HepG2 (cell line): ENCODE measurements at regions not wholly inside any gene's neighbourhood (a gene's known extent, or its start where the extent isn't known, plus 50 kb on each side); places are given as distances from the start of the nearest gene placed in this dataset.

ENCODE experiments used
- ARID2 ChIP-seq: sonication (generic); formaldehyde crosslinking; IDR thresholded peaks from 2 replicates; pipeline ENCODE4 v1.8.1; 2022; ENCODE audit warnings: mild to moderate bottlenecking, missing genetic modification reagents, borderline replicate concordance
- CHCHD3 ChIP-seq: sonication (generic); formaldehyde crosslinking; IDR thresholded peaks from 2 replicates; pipeline ENCODE4 v1.8.0; 2022; ENCODE audit warnings: mild to moderate bottlenecking, missing genetic modification reagents, moderate library complexity
- CREM ChIP-seq, 2 experiments: sonication (generic) in 1 of 2; formaldehyde crosslinking in 1 of 2; IDR thresholded peaks; 2 replicates each; pipeline versions ENCODE4 v1.4.0 to v1.6.1; 2016 to 2020; ENCODE audit warnings: antibody characterized with exemption in 1 of 2, mild to moderate bottlenecking in 1 of 2, missing genetic modification reagents in 1 of 2
- ELF1 ChIP-seq: sonication (generic); formaldehyde crosslinking; IDR thresholded peaks from 2 replicates; pipeline ENCODE4 v1.4.0; 2020; ENCODE audit warnings: missing genetic modification reagents
- FOXK2 ChIP-seq: fragments of 450-650 bp; IDR thresholded peaks from 2 replicates; pipeline ENCODE4 v1.6.1; 2016
- JUND ChIP-seq: sonication (generic); formaldehyde crosslinking; IDR thresholded peaks from 2 replicates; pipeline ENCODE4 v1.8.0; 2022; ENCODE audit warnings: mild to moderate bottlenecking, missing genetic modification reagents
- KLF12 ChIP-seq: sonication (generic); formaldehyde crosslinking; IDR thresholded peaks from 2 replicates; pipeline ENCODE4 v1.4.0; 2020; ENCODE audit warnings: missing genetic modification reagents, borderline replicate concordance
- NCOR1 ChIP-seq: fragments of 200-600 bp; sonication (generic); IDR thresholded peaks from 2 replicates; pipeline ENCODE4 v1.7.0; 2017; ENCODE audit warnings: antibody characterized with exemption, low read length, borderline replicate concordance
- PRDM4 ChIP-seq: sonication (generic); formaldehyde crosslinking; IDR thresholded peaks from 2 replicates; pipeline ENCODE4 v1.9.0; 2021; ENCODE audit warnings: missing genetic modification reagents, borderline replicate concordance
- RFXANK ChIP-seq: IDR thresholded peaks from 2 replicates; pipeline ENCODE4 v1.6.1; 2016
- SATB2 ChIP-seq: sonication (generic); formaldehyde crosslinking; IDR thresholded peaks from 2 replicates; pipeline ENCODE4 v1.5.0; 2020; ENCODE audit warnings: missing genetic modification reagents
- SP1 ChIP-seq, 2 experiments: fragments of 450-650 bp in 1 of 2; sonication (generic) in 1 of 2; formaldehyde crosslinking in 1 of 2; IDR thresholded peaks; 2 replicates each; pipeline versions ENCODE4 v1.4.0 to v1.6.1; 2016 to 2020; ENCODE audit warnings: missing genetic modification reagents in 1 of 2
- TCF7L2 ChIP-seq: IDR thresholded peaks from 2 replicates; pipeline ENCODE4 v1.6.1; 2011; ENCODE audit warnings: mild to moderate bottlenecking, low read depth, low read length, moderate library complexity
- TEF ChIP-seq: sonication (generic); formaldehyde crosslinking; IDR thresholded peaks from 2 replicates; pipeline ENCODE4 v1.5.0; 2020; ENCODE audit warnings: missing genetic modification reagents
- ZBTB42 ChIP-seq: sonication (generic); formaldehyde crosslinking; IDR thresholded peaks from 2 replicates; pipeline ENCODE4 v1.5.0; 2020; ENCODE audit warnings: mild to moderate bottlenecking, missing genetic modification reagents
- ZNF101 ChIP-seq: sonication (generic); formaldehyde crosslinking; IDR thresholded peaks from 2 replicates; pipeline ENCODE4 v1.4.0; 2020; ENCODE audit warnings: mild to moderate bottlenecking, low read depth, missing genetic modification reagents, borderline replicate concordance
- ZNF264 ChIP-seq: sonication (generic); formaldehyde crosslinking; IDR thresholded peaks from 2 replicates; pipeline ENCODE4 v1.4.0; 2020; ENCODE audit warnings: missing genetic modification reagents
- ZNF564 ChIP-seq: sonication (generic); formaldehyde crosslinking; IDR thresholded peaks from 2 replicates; pipeline ENCODE4 v1.8.1; 2023; ENCODE audit warnings: mild to moderate bottlenecking, missing genetic modification reagents
- ZNF589 ChIP-seq: sonication (generic); formaldehyde crosslinking; conservative IDR thresholded peaks from 2 replicates; pipeline ENCODE4 v1.8.0; 2022; ENCODE audit warnings: mild to moderate bottlenecking, moderate library complexity, missing genetic modification reagents
- ZNF674 ChIP-seq: sonication (generic); formaldehyde crosslinking; IDR thresholded peaks from 2 replicates; pipeline ENCODE4 v1.5.0; 2020; ENCODE audit warnings: low read depth, mild to moderate bottlenecking, missing genetic modification reagents
- ZNF749 ChIP-seq: sonication (generic); formaldehyde crosslinking; IDR thresholded peaks from 2 replicates; pipeline ENCODE4 v1.8.0; 2022; ENCODE audit warnings: mild to moderate bottlenecking, missing genetic modification reagents, moderate library complexity, borderline replicate concordance
- TF ChIP-seq, protein P1 (sequence below): IDR thresholded peaks from 2 replicates; pipeline ENCODE4 v1.6.1; 2016; ENCODE audit warnings: control low read depth
- TF ChIP-seq, protein P2 (sequence below): sonication (generic); formaldehyde crosslinking; IDR thresholded peaks from 2 replicates; pipeline ENCODE4 v1.8.1; 2022; ENCODE audit warnings: low read depth, mild to moderate bottlenecking, missing genetic modification reagents

DNA sequence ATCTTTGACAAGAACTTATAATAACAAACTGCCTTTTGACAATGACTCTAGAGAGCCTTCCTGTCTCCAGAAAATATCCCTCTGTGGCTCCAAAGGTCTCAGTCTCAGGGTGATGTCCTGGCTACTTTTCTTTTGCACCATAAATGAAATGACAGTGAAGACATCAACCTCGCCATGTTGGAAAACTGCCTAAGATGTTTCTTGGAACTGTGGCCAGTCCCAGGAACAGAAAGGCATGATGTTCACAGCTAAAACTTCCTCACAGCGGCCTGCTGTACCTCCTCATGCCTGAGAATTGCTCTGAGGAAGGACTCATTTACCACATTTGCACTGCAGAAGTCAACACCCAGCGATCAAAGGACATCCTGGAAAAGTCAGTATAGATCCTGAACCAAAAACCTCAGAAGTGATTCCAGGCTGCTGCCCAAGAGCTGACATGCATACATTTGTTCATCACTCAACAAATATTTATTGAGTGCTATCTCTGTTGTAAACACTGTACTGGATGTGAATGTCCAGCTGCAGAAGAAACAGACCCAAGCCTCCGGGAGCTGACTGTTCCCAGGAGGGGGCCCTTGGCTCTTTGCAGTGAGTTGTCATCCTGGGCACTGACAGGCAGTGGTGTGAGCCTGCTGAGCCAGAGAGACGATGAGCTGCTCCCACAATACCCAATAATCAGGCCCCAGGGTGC, 64.3 kb upstream of the ACSL3 start (continued):
- TF ChIP-seq ZNF564 (CRISPR knock-in tag) (peak; percentile 58; the same call in 1 of the 2 replicates), KLF12 (CRISPR knock-in tag) (0 out of 2 replicates have a peak, but pooled peaks have one; percentile 68), ZNF264 (CRISPR knock-in tag) (peak; percentile 96), ELF1 (CRISPR knock-in tag) (peak; percentile 59), ZNF674 (CRISPR knock-in tag) (no peak), PRDM4 (CRISPR knock-in tag) (peak; percentile 84; the same call in 1 of the 2 replicates), ZNF749 (CRISPR knock-in tag) (peak; percentile 93), SP1 (IDR thresholded peaks at IDR 0.05) (no peak), SP1 (CRISPR knock-in tag; IDR thresholded peaks at IDR 0.05) (no peak), TEF (CRISPR knock-in tag) (no peak), ZBTB42 (CRISPR knock-in tag) (peak; percentile 95), ARID2 (CRISPR knock-in tag) (peak; percentile 44; the same call in 1 of the 2 replicates), JUND (CRISPR knock-in tag) (peak; percentile 91), SATB2 (CRISPR knock-in tag) (0 out of 2 replicates have a peak, but pooled peaks have one; percentile 64), ZNF101 (CRISPR knock-in tag) (peak; percentile 63; the same call in 1 of the 2 replicates), TCF7L2 (peak; percentile 91), ZNF589 (CRISPR knock-in tag) (peak; percentile 61; the same call in 1 of the 2 replicates), CHCHD3 (no peak), CREM (IDR thresholded peaks at IDR 0.05) (peak; percentile 93), CREM (CRISPR knock-in tag; IDR thresholded peaks at IDR 0.05) (no peak), RFXANK (CRISPR knock-in tag) (peak; percentile 80; the same call in 1 of the 2 replicates), NCOR1 (peak; percentile 90; the same call in 1 of the 2 replicates), FOXK2 (peak; percentile 96)
- TF ChIP-seq, protein P1, sequence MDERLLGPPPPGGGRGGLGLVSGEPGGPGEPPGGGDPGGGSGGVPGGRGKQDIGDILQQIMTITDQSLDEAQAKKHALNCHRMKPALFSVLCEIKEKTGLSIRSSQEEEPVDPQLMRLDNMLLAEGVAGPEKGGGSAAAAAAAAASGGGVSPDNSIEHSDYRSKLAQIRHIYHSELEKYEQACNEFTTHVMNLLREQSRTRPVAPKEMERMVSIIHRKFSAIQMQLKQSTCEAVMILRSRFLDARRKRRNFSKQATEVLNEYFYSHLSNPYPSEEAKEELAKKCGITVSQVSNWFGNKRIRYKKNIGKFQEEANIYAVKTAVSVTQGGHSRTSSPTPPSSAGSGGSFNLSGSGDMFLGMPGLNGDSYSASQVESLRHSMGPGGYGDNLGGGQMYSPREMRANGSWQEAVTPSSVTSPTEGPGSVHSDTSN (CRISPR knock-in tag) = peak; percentile 72
- TF ChIP-seq, protein P2, sequence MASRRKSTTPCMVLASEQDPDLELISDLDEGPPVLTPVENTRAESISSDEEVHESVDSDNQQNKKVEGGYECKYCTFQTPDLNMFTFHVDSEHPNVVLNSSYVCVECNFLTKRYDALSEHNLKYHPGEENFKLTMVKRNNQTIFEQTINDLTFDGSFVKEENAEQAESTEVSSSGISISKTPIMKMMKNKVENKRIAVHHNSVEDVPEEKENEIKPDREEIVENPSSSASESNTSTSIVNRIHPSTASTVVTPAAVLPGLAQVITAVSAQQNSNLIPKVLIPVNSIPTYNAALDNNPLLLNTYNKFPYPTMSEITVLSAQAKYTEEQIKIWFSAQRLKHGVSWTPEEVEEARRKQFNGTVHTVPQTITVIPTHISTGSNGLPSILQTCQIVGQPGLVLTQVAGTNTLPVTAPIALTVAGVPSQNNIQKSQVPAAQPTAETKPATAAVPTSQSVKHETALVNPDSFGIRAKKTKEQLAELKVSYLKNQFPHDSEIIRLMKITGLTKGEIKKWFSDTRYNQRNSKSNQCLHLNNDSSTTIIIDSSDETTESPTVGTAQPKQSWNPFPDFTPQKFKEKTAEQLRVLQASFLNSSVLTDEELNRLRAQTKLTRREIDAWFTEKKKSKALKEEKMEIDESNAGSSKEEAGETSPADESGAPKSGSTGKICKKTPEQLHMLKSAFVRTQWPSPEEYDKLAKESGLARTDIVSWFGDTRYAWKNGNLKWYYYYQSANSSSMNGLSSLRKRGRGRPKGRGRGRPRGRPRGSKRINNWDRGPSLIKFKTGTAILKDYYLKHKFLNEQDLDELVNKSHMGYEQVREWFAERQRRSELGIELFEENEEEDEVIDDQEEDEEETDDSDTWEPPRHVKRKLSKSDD (CRISPR knock-in tag) = peak; percentile 88; the same call in 1 of the 2 replicates
